ENCODE measurements at regions not wholly inside any gene's neighbourhood (a gene's known extent, or its start where the extent isn't known, plus 50 kb on each side); places are given as distances from the start of the nearest gene placed in this dataset.

GRCh38 chr6:21334651-21335050, 258.9 kb upstream of the SOX4 start:
- TF ChIP-seq CTCF (IDR thresholded peaks at IDR 0.05) (no peak), EZH2 (IDR thresholded peaks at IDR 0.05; ENCODE audit: borderline replicate concordance, insufficient read depth, low read depth, low read length, poor library complexity, severe bottlenecking) (no peak)

Data from B cell (primary cell).